ENCODE measurements at regions not wholly inside any gene's neighbourhood (a gene's known extent, or its start where the extent isn't known, plus 50 kb on each side); places are given as distances from the start of the nearest gene placed in this dataset.

GRCh38 chr6:56727097-56727850, 84.6 kb upstream of the DST start (continued):
- TF ChIP-seq POLR2AphosphoS5 (IDR thresholded peaks at IDR 0.05; ENCODE audit: low read depth) (no peak), ZNF331 (CRISPR knock-in tag; IDR thresholded peaks at IDR 0.05; ENCODE audit: low read depth) (no peak), JUNB (IDR thresholded peaks at IDR 0.05; ENCODE audit: unreplicated experiment) (no peak), NANOG (IDR thresholded peaks at IDR 0.05; ENCODE audit: borderline replicate concordance) (no peak)

GRCh38 chr6:56725254-56725653, 82.6 kb upstream of the DST start:
- H3K4me1 ChIP-seq (ENCODE audit: insufficient read depth): peaks cover 54% of the 10 kb centered on the region
- Mint-ChIP-seq H3K4me3 (no peak overlapping the region), H3K36me3 (ENCODE audit: low read depth) (peaks cover 16% of the 10 kb centered on the region), H3K9me3 (peaks cover 12% of the 10 kb centered on the region), H3K4me1 (peaks cover 46% of the 10 kb centered on the region), H3K27me3 (ENCODE audit: insufficient read depth, low read depth, poor library complexity) (peaks cover 7% of the 10 kb centered on the region), H3K27ac (peak overlapping the region; percentile 87)
- H3F3A ChIP-seq (replicated peaks; ENCODE audit: low read depth): no peaks in the 10 kb centered on the region
- no peak overlapping the region for H3K4me3 ChIP-seq
- no peaks in the 10 kb centered on the region for H3K27me3 ChIP-seq (ENCODE audit: insufficient read depth)
- peak overlapping the region; percentile 11 for H3K4me2 ChIP-seq
- H3K79me2 ChIP-seq (replicated peaks; ENCODE audit: insufficient read depth): peaks cover 79% of the 10 kb centered on the region
- DNase-seq (ENCODE audit: low spot score) (no peak), ATAC-seq (peak; percentile 50)
- H3K36me3 ChIP-seq (ENCODE audit: insufficient read depth): peaks cover 9% of the 10 kb centered on the region; the same call in 1 of the 2 replicates
- H3K9me2 ChIP-seq (ENCODE audit: insufficient read depth): no peaks in the 10 kb centered on the region
- no peaks in the 10 kb centered on the region for H4K20me1 ChIP-seq (replicated peaks; ENCODE audit: insufficient read depth)
- peak overlapping the region; percentile 50 for H3K27ac ChIP-seq (ENCODE audit: low read depth)
- no peak overlapping the region for H2AFZ ChIP-seq
- TF ChIP-seq NANOG (IDR thresholded peaks at IDR 0.05; ENCODE audit: borderline replicate concordance) (no peak), EZH2 (IDR thresholded peaks at IDR 0.05; ENCODE audit: low read depth, unreplicated experiment) (no peak), POLR2AphosphoS5 (IDR thresholded peaks at IDR 0.05; ENCODE audit: low read depth) (no peak), STAT1 (IDR thresholded peaks at IDR 0.05; ENCODE audit: unreplicated experiment) (no peak), EZH2phosphoT487 (IDR thresholded peaks at IDR 0.05; ENCODE audit: unreplicated experiment) (no peak), ZNF462 (CRISPR knock-in tag; IDR thresholded peaks at IDR 0.05) (no peak), ZNF114 (CRISPR knock-in tag; IDR thresholded peaks at IDR 0.05) (no peak), JUNB (IDR thresholded peaks at IDR 0.05; ENCODE audit: unreplicated experiment) (no peak), REST (IDR thresholded peaks at IDR 0.05; ENCODE audit: unreplicated experiment) (no peak), ETS1 (IDR thresholded peaks at IDR 0.05) (no peak), CREB1 (CRISPR knock-in tag; IDR thresholded peaks at IDR 0.05; ENCODE audit: low read depth) (no peak)

Measured in GM23338 (cell line).